Left forelimb (tissue), 1 donor: ENCODE measurements at regions not wholly inside any gene's neighbourhood (a gene's known extent, or its start where the extent isn't known, plus 50 kb on each side); places are given as distances from the start of the nearest gene placed in this dataset.
"Not testable (repeated sequence)": the region's sequence is repeated elsewhere in the genome, so short reads cannot be mapped to it uniquely, and the experiment has no call there.

ENCODE experiments used
- DNase-seq: peaks from one replicate; pipeline ENCODE4 v3.0.0-alpha.2; 2018; ENCODE audit warnings: low spot score

GRCh38 chr16:60271781-60272180, 1537.7 kb upstream of the GOT2 start:
- DNase-seq = no peak

GRCh38 chr16:60271025-60271771, 1537.1 kb upstream of the GOT2 start:
- no peak for DNase-seq

- DNase-seq = no peak
Measured at GRCh38 chr16:60261425-60261824, 1527.3 kb upstream of the GOT2 start.

GRCh38 chr16:60259956-60260355, 1525.8 kb upstream of the GOT2 start:
- no peak for DNase-seq

- DNase-seq = no peak
Measured at GRCh38 chr16:60246086-60246485, 1512.0 kb upstream of the GOT2 start.

GRCh38 chr16:60241671-60242070, 1507.6 kb upstream of the GOT2 start:
- DNase-seq = no peak

- no peak for DNase-seq
Measured at GRCh38 chr16:60230666-60231065, 1496.5 kb upstream of the GOT2 start.

GRCh38 chr16:60225541-60225940, 1491.4 kb upstream of the GOT2 start:
- DNase-seq = no peak

- no peak for DNase-seq
Measured at GRCh38 chr16:60217787-60218186, 1483.7 kb upstream of the GOT2 start.

GRCh38 chr16:60214311-60214710, 1480.2 kb upstream of the GOT2 start:
- DNase-seq = no peak

- no peak for DNase-seq
Measured at GRCh38 chr16:60206516-60206915, 1472.4 kb upstream of the GOT2 start.

- DNase-seq = no peak
Measured at GRCh38 chr16:60204181-60204580, 1470.1 kb upstream of the GOT2 start.

- no peak for DNase-seq
Measured at GRCh38 chr16:60203525-60204124, 1469.5 kb upstream of the GOT2 start.

GRCh38 chr16:60200729-60201128, 1466.6 kb upstream of the GOT2 start:
- DNase-seq = not testable (repeated sequence)

- DNase-seq = no peak
Measured at GRCh38 chr16:60200161-60200560, 1466.0 kb upstream of the GOT2 start.

- no peak for DNase-seq
Measured at GRCh38 chr16:60199150-60199549, 1465.0 kb upstream of the GOT2 start.

- DNase-seq = no peak
Measured at GRCh38 chr16:60181536-60181935, 1447.4 kb upstream of the GOT2 start.

- no peak for DNase-seq
Measured at GRCh38 chr16:60180609-60181008, 1446.5 kb upstream of the GOT2 start.

- no peak for DNase-seq
Measured at GRCh38 chr16:60170196-60170595, 1436.1 kb upstream of the GOT2 start.

GRCh38 chr16:60166111-60166510, 1432.0 kb upstream of the GOT2 start:
- no peak for DNase-seq

- DNase-seq = no peak
Measured at GRCh38 chr16:60151987-60152386, 1417.9 kb upstream of the GOT2 start.

- DNase-seq = no peak
Measured at GRCh38 chr16:60150907-60151306, 1416.8 kb upstream of the GOT2 start.

GRCh38 chr16:60143348-60143705, 1409.2 kb upstream of the GOT2 start:
- no peak for DNase-seq
